GM18505 (cell line): ENCODE measurements at regions not wholly inside any gene's neighbourhood (a gene's known extent, or its start where the extent isn't known, plus 50 kb on each side); places are given as distances from the start of the nearest gene placed in this dataset.

Source experiments
- ATAC-seq: cut with Tn5 transposase; IDR thresholded peaks from one replicate; pipeline ENCODE4 v1.9.1; 2021; ENCODE audit not compliant: unreplicated experiment
- POLR2A ChIP-seq: IDR thresholded peaks from 4 replicates; pipeline ENCODE4 v1.6.1; 2011; ENCODE audit warnings: borderline replicate concordance; ENCODE audit not compliant: insufficient read depth, insufficient read length; ENCODE audit errors: extremely low read depth

GRCh38 chr16:51967646-51968045 lies 579.3 kb downstream of the TOX3 start:
- no peak for ATAC-seq
- TF ChIP-seq POLR2A = no peak

- no peak for TF ChIP-seq POLR2A
- ATAC-seq = no peak
Observed at GRCh38 chr16:51960931-51961330, 586.0 kb downstream of the TOX3 start.

GRCh38 chr16:51953286-51953985 lies 593.5 kb downstream of the TOX3 start:
- ATAC-seq = no peak
- no peak for TF ChIP-seq POLR2A

GRCh38 chr16:51952500-51952899 lies 594.4 kb downstream of the TOX3 start:
- no peak for ATAC-seq
- no peak for TF ChIP-seq POLR2A

GRCh38 chr16:51951668-51952298 lies 595.2 kb downstream of the TOX3 start:
- ATAC-seq = no peak
- no peak for TF ChIP-seq POLR2A

GRCh38 chr16:51950118-51950780 lies 596.7 kb downstream of the TOX3 start:
- ATAC-seq = no peak
- no peak for TF ChIP-seq POLR2A

GRCh38 chr16:51949282-51949681 lies 597.7 kb downstream of the TOX3 start:
- no peak for ATAC-seq

GRCh38 chr16:51941412-51941811 lies 605.5 kb downstream of the TOX3 start:
- TF ChIP-seq POLR2A = no peak
- no peak for ATAC-seq

More at GRCh38 chr16:51949282-51949681, 597.7 kb downstream of the TOX3 start:
- no peak for TF ChIP-seq POLR2A

- ATAC-seq = no peak
- no peak for TF ChIP-seq POLR2A
Observed at GRCh38 chr16:51940183-51940582, 606.8 kb downstream of the TOX3 start.

- ATAC-seq = no peak
Observed at GRCh38 chr16:51939378-51939871, 607.5 kb downstream of the TOX3 start.

GRCh38 chr16:51938861-51939260 lies 608.1 kb downstream of the TOX3 start:
- no peak for ATAC-seq
- TF ChIP-seq POLR2A = no peak

More at GRCh38 chr16:51939378-51939871, 607.5 kb downstream of the TOX3 start:
- TF ChIP-seq POLR2A = no peak

- TF ChIP-seq POLR2A = no peak
- no peak for ATAC-seq
Observed at GRCh38 chr16:51937771-51938170, 609.2 kb downstream of the TOX3 start.

- no peak for ATAC-seq
- no peak for TF ChIP-seq POLR2A
Observed at GRCh38 chr16:51936846-51937245, 610.1 kb downstream of the TOX3 start.

- ATAC-seq = no peak
- TF ChIP-seq POLR2A = no peak
Observed at GRCh38 chr16:51932317-51932716, 614.6 kb downstream of the TOX3 start.
